ENCODE measurements at regions not wholly inside any gene's neighbourhood (a gene's known extent, or its start where the extent isn't known, plus 50 kb on each side); places are given as distances from the start of the nearest gene placed in this dataset.

DNA sequence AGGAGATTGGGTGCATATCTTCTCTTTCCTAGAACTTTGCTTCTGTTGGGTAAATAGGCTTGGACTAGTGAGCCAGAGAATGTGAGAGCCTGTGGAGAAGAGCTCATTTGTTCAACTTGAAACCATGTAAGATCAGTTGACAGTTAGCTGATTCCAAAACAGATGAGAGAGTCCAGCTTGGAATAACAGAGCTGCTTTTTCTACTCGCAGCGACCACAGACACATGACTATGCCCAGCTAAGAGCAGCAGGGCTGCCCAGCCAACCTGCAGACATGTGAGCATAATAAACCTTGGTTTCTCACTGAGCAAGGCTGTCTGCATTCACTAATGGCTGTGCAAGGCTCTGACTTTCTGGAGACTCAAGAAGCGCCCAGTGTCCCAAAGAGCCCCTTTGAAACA lies 209.2 kb downstream of the C12orf75 start:
- no peak for DNase-seq

DNA sequence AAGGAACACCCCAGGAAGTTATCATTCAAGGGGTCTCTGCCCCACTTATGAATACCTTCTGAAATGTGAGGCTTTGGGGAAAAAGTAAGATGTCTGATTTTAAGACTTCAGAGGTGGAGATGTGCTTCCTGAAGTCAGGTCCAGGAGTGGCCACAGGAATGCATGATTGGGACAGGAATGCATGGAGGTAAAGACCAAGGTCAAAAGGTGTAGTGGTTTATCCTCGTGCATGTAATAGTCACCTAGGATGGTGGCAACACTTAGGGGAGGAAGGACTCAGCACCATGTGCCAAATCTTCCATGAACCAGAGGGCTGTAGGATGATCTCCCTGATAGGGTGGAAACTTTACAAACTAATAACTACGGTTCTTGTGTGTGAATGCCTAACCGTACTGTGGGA lies 217.3 kb downstream of the C12orf75 start:
- no peak for DNase-seq

DNA sequence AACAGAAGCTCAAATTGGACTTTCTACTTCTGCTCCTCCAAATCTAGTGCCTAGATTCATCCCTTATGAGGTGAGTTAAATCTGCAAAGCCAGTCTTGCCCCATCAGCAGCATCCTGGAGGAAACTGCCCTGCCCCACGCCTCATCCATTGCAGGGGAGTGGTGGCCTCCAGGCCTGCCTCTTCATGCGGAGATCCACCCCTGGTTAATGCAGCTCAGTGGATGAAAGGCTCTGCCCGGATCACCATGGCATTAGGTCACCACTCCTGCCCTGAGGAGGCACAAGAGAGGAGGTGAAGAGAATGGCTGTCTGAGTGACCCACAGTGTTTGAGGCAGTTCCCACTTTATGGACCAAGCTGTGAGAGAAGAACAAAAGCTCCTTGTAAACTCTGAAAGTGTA lies 218.1 kb downstream of the C12orf75 start:
- no peak for DNase-seq

DNA sequence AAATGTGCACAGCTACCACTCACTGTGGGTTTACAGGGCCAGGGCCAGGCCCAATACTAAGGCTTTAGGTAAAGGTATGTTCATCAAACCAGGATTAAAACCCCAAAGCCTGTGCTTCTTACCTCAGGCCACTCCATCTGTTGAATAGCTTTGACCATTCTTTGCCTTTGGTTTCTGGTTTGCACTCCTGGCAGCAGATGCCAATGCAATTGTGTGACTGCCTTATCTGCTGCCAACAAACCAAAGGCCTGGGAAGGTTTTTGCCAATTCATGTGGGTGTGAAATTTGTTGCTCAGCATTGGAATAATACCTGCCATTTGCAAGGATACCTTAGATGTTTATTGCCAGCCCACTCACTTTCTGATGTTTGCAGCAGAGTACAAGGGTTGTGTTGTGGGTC lies 221.6 kb downstream of the C12orf75 start:
- no peak for DNase-seq

DNA sequence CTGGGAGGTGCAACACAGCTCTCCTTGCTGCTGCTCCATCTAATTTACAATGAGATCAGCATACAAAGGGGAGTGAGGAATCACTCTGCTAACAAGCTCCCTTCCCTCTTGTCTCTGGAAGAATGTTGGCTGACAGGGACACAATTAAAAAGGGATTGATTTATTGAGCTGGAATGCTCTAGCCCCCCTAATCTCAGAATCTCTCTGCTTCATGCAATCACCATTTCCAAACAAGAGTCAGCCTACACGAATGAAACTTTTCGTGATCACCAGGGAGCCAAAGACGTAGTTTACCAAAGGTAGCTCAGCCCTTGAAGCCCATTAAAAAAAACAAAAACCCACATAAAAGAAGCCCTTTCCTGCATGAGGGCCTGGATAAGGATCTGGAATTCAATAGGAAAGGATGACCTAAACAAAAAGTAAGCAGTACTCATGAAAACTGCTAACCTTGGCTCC lies 223.8 kb downstream of the C12orf75 start:
- no peak for DNase-seq

DNA sequence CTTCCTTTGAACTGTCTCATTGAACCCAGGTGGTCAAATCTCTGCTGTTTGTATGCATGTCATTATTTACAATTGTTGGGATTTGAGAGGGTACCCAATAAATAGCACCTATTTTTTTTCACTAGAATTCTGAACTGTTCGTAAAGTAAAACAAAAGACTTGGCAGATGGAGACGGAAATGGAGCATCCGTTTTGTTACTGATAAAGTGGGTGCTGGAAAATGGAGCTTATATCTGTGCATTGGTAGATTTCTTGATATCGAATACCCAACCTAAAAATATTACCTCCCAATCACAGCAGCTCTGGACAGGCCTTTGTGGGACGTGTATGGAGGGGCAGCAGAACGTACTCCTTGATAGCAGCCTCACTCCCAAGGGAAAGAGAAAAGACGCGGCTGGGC lies 224.4 kb downstream of the C12orf75 start:
- DNase-seq: no peak

DNA sequence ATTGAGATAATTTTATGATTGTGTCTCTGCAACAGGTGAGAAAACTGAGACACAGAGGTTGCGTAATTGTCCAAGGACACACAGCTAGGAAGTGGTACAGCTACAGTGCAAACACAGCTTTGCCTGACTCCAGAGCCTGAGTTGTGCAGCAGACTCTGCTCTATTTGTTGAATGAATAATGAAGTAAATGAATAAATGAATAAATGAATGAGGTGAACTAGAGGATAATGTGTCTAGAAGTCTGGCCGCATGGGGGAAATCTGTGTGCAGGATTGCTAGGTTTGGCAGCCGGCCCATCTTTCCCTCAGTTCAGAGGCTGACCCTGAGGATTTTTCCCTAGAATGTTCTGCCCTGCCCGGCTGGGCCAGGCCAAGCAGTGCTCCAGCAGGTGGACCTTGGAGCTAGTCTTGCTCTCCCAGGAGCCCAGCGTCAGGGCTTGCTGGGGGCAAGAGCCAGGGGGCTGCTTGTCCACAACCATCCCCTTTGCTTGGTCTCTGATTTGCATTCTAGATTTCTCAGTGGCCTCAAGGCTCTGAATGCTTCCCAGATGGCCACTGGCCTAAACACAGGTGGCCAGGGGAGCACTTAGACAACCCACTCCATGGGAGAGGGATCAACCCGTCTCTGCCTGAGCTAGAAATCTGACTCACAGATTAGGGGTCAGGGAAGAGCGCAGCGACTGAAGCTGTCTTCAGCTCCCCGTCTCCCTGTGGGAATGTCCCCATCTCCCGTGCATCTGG lies 225.2 kb downstream of the C12orf75 start:
- DNase-seq: no peak

DNA sequence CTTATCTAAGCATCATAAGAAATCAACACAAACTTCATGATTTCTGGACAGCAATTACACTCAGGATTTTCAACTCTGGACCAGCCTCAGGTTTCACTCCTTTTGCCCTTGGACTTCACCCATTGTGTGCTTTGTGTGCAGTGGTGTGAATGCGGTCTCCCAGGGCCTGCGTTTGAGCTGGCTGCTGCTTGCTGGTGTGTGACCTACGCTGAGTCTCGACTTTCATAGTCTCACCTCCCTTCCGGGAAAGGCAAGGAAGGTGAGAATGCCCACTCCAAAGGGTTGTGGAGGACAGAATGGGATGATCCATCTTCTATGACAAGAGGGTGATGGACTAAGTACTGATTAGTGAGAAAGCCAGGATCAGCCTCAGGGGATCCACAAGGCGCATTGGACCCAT lies 228.8 kb downstream of the C12orf75 start:
- no peak for DNase-seq

DNA sequence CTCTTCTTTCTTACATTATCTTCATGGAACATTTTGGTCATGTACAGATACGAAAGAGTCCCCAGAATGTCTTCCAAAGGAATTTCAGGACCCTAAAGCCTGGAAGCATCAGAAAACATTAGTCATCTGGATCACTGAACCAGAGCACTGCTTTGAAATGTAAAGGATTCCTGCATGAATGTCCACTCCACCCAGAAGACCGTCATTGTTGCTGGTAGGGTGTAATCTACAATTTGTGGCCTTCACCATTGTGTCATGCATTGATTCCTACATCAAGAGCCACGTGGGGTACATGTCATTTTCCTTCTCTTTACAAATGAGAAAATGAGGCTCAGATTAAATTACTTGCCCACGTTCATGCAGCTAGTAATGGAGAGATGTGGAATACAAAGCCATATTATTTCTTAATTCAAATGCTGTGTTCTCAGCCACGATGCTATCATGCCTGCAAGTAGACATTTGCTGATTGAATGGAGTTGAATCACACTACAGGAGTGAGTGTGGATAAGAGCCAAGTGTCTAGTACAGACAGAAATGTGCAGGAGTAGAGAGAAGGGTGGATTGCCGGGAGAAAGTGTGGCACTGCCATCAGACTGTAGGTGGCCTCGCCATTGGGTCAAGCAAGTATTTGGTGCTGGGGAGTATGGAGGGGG lies 231.2 kb downstream of the C12orf75 start:
- no peak for DNase-seq

DNA sequence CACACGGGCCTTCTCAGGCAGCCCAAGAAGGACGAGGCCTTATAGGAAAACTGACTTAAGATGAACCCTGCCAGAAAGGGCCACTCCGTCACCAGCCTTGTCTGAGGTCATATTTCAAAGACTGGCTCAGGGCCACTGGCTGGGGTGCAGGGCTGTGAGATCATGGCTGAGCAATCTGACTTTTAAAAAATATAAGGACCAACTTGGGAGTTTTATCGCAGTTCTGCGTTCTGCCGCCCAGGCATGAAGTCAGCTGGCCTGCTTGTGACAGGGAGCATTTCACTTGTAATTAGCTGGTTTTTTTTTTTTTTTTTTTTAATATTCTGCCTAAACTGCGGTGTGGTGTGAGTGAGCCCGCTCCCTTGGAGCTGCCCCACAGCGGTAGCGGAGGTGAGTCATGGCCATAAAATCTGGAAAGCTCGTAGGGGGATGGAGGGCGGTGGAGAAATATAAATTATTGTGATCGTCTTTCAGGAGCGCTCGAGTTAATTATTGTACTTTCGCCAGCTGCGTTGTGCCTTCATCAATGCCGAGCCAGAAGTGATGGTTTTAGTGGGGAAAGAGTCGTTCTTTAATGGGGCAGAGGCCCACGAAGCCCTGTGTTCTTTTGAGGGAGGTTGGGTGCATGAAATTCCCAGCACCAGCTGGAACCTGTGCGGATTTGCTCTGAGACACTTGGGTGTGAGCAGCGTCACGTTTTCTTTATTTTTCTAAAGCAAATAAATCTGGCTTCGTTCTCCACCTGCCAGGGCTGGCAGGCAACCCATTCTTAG lies 231.9 kb downstream of the C12orf75 start:
- DNase-seq: peak; percentile 78

DNA sequence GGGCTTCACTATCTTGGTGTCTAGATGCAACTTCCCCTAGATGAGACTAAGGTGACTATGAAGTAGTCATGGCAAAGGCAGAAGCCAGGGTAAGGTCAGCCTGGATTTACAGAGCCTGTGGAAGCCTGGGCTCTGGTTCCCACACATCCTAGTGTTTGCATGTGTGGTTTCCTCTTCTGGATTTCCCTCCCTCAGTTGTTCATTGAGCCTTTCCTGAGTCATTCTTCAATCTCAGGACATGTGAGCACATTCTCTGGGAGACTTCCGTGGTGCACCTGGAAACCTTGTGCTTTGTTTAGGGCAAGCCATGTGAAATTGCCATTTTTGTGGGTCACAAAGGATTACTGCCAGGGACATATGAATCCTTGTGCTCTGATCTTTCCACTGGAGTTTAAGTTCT lies 236.6 kb downstream of the C12orf75 start:
- DNase-seq: no peak

DNA sequence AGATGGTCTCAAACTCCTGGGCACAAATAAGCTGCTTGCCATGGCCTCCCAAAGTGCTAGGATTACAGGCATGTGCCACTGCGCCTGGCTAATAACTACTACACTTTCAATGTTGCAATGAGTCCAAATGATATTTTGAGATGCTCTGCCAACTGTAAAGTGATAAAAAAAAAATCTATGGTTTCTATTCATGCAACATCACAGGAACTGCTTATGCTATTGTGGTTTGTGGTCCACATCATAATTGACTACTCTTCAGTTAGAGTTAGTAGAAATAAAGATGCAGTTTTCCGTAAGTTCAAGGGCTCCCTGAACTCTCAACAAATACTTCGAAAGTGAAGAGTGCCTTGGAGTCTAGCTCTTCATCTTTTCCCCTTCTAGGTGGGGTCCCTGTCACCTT lies 239.4 kb downstream of the C12orf75 start:
- no peak for DNase-seq

DNA sequence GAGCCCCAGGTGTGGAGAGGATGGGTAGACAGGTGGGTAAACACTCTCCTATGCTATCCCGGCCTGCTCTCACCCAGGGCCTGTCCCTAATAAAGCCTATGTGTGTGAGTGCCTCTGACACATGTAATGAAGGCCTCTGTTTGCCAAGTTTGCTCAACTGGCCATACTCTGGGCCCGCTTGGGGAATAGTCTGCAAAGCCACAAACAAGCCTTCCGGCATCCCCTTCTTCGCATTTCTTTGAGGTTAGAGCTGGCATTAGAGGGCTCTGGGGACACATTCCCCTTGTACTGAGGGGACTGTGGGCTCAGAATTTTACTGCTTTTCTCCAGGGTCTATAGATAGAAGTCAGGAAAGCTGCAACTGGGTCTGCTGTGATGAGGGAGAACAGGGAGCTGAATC lies 240.5 kb downstream of the C12orf75 start:
- DNase-seq: no peak

DNA sequence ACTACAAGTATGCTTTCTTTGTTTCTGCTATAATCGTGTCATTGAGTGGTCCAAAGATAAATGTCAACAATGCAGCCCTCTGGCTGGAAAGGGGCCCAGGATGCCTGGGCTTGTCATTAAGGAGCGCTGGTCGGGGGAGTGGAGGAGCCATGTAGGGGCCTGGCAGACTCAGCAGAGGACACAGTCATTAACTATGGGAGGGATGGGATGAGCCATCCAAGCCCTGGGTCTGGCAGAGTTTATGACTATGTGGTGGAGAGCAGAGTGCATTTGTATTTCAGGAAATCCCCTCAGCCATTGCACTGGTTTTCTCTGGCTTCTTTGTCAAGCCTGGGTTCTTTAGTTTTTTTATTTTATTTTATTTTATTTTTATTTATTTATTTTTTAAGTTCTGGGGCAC lies 243.1 kb downstream of the C12orf75 start:
- DNase-seq: peak; percentile 20

DNA sequence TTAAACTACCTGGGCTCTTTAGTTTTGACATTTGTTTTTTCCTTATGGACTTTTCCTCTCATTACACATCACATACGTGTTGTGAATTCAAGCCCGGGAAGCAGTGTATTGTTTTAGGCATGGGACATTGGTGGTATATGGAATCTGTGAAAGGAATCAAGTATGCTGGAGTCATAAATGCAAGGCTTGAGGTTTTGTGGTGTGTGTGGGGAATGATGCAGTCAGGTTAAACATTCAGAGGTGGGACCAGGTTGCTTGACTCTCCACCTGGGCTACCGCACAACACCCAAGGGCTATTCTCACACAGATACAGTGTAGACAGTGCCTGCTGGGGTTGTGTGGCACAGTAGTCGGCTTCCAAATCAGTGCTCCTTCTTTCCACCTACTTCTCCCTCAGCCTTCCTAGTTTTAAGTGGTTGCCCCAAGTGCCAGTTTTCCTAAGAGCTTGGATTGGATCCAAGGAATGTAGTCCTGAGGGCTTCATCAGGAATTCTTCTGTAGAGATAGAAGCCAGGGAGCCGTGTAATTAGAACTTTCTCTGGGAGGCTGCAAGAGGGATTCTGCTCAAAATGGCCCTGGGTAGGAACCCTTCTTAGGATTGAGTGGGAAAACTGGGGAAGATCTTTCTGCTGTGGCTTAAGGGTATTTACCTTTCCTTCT lies 243.7 kb downstream of the C12orf75 start:
- peak; percentile 12 for DNase-seq

DNA sequence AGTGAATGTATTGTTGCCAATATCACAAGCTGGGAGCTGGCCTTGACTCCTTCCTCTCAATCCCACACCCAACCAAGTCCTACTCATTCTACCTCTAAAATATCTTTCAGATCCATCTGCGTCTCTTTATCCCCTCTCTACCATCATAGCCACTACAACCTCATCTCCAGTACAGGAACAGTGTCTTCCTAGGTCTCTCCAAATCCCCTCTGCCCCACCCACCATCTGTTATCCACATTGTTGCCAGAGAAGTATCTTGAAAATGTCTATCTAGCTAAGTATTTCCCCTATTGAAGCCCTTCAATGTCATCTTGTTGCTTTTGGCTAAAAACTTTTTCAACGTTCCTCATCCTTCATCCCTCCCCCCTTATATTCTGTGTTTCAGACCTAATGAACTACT lies 244.7 kb downstream of the C12orf75 start:
- DNase-seq: no peak

DNA sequence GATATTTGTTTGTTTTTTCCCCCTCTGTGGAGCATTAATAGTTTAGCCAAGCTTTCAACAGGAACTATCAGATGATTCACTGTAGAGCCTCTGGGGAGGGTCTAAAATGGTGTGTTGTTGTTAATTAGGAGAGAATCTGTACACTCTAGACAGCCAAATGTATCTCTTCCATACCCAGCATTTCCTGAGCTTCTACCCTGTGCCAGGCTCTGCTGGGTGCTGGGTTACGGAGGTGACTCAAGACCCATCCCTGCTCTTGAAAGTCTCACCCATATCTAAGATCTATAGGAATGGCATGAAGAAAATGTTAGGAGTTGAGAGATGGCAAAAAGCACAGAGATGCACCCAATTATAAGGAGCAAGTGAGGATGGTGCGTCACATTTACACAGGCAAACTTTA lies 245.8 kb downstream of the C12orf75 start:
- no peak for DNase-seq

DNA sequence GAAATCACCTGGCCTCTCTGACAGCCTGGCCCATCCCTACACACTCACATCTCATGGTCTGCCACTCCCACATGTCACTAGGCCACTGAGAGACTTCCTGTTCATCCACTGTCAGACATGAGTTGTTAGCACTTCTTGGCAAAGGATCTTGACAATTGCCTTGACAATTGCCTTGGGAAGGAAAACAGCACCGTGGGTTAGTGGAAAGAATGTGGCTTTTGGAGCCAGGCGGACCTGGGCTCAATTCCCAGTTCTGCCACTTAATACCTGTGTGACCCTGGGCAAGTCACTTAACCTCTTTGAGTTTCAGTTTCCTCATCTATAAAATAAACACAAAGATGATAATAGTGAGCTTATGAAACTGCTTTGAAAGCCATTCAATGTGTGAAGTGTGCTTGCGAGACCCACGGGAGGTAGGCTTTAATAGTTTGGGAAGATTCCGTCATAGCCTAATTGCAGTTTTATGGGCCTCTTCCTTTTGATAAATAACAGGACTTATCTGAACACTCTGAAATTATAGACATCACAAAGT lies 250.4 kb downstream of the C12orf75 start:
- DNase-seq: no peak

DNA sequence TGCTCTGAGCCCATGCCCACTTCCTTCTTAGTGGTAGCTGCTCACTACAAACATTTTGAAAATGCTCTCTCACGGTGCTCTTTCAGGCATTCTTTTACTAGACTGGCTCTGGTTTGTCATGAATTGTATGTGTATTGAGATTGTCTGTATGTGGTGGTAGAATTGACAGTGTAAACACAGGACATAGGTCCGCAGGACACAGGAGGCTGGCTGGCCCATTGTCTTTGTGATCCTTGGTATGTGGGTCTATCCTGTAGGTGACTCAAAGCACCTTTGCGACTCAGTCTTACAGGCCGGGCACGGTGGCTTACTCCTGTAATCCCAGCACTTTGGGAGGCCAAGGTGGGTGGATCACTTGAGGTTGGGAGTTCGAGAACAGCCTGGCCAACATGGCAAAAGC lies 250.9 kb downstream of the C12orf75 start:
- DNase-seq: no peak

DNA sequence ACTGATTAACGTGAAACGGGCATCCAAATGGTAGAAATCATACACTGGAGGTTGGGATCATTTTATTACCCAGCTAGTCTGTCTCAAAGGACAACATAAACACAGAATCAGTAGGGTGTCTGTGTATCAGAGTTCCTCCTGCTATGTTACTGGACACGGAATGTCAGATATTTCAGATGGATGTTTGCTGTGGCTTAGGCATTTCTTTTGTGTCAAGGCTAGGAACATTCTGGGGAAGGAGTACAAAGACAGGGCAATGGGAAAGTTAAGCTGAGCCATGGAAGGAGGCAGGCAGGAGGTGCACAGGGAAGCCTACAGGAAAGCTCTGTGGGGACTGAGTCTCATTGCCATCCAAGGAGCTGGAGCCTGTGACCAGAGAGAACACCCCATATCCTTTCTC lies 254.6 kb downstream of the C12orf75 start:
- no peak for DNase-seq

DNA sequence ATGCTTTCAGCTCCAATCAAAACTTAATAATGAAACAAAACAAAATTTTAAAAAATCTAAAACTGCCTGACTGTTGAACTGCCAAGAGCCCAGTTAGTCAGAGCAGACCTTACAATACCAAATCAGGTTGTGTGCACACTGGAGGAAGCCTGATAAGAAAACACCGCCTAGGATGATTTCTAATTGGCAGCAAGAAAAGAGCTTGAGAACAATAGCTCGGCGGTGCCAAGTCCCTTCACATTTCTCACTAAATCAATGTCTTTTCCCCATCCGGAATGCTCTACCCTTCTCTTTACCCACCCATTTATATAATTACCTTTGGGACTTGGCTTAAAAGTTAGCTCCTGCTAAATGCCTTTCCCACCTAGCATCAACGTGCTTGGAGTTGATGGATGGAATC lies 256.7 kb downstream of the C12orf75 start:
- no peak for DNase-seq

DNA sequence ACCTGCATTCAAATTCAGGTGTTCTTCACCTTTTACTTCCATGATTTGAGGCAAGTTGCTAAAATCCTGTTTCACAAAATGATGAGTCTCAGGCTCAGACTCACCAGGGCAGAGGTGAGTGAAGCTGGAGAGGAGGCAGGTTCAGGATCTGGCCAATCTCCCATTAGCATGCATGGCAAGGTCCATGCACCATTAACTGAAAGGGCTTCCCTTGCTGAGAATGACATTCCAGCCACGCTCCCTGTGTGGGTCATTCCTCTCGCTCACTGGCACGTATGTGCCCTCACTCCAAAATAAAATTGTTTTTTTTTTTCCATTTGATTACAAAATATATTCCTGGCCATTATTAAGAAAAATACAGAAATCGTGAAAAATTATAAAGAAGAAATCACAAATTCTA lies 257.6 kb downstream of the C12orf75 start:
- DNase-seq: no peak

DNA sequence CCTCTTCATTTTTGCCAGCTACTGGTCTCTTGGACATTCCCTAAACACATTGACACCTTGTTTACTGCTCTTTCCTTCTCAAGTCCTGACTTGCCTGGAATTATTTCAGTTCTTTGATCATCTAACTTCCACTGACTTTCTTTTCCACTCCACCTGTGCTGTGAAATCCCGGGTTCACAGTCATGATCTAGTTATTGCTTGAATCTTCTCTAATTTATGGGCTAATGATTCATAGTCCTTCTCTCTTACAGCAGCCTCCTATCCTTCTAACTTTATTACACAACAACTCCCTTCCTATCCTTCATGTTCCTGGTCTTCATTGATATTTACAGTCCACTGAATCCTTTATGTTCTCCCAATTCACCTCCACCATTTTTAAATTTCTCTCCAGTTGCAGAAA lies 260.1 kb downstream of the C12orf75 start:
- DNase-seq: no peak

Measured in T1000 (cell line).